ENCODE measurements at regions not wholly inside any gene's neighbourhood (a gene's known extent, or its start where the extent isn't known, plus 50 kb on each side); places are given as distances from the start of the nearest gene placed in this dataset.

DNA sequence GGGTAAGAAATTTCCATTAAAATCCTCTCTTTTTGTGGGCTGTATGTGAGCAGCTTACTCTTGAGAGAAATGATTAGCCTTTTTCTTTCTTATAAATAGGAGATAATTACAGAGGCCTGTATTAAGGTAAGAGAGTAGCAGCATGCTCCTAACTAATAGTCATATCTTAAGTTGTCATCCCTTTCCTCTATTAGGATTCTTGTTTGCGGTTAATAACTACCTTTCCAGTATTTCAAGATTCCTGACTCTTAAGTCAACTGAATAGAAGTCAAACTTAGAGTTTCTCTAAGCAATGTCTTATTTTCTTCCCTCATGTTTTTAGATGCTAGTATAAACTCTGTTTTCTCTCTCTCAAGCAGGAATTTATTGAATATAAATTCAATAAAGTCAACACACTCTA is 139.9 kb upstream of the GPRIN3 start:
- in situ Hi-C loops (cut with MboI; ENCODE audit: low pct_ligation_motif_present in 1 of 4, low pct_unique_long_range_greater_than_20kb in 1 of 4, low sequenced_read_pairs in 3 of 4) = loop anchor here in 1 of 4 donors (25.0 kb wide), 1 partner anchor 465 kb away; no protein-coding TSS in a partner anchor
- no peak overlapping the region for H3K27ac ChIP-seq
- intact Hi-C loops (cut with DNase I; ENCODE audit: low total_unique reads) = no loop called here
- TF ChIP-seq POLR2A (IDR thresholded peaks at IDR 0.05) (no peak), POLR2AphosphoS5 (IDR thresholded peaks at IDR 0.05) (no peak), EP300 (IDR thresholded peaks at IDR 0.05; ENCODE audit: low read depth) (no peak)
- TF ChIP-seq, protein P1, sequence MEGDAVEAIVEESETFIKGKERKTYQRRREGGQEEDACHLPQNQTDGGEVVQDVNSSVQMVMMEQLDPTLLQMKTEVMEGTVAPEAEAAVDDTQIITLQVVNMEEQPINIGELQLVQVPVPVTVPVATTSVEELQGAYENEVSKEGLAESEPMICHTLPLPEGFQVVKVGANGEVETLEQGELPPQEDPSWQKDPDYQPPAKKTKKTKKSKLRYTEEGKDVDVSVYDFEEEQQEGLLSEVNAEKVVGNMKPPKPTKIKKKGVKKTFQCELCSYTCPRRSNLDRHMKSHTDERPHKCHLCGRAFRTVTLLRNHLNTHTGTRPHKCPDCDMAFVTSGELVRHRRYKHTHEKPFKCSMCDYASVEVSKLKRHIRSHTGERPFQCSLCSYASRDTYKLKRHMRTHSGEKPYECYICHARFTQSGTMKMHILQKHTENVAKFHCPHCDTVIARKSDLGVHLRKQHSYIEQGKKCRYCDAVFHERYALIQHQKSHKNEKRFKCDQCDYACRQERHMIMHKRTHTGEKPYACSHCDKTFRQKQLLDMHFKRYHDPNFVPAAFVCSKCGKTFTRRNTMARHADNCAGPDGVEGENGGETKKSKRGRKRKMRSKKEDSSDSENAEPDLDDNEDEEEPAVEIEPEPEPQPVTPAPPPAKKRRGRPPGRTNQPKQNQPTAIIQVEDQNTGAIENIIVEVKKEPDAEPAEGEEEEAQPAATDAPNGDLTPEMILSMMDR (IDR thresholded peaks at IDR 0.05) = no peak
- no peaks in the 10 kb centered on the region for H3K27me3 ChIP-seq
- DNase-seq = no peak
- WGBS, 2 donors (ENCODE audit: low coverage in 1 of 2) = 100% methylated on average over 1 of the region's 1 CpG
- H3K36me3 ChIP-seq = no peaks in the 10 kb centered on the region
- peaks cover 18 to 19% of the 10 kb centered on the region in 2 donors for H3K9me3 ChIP-seq
- no peaks in the 10 kb centered on the region for H3K4me1 ChIP-seq
- H3K4me3 ChIP-seq = no peak overlapping the region

DNA sequence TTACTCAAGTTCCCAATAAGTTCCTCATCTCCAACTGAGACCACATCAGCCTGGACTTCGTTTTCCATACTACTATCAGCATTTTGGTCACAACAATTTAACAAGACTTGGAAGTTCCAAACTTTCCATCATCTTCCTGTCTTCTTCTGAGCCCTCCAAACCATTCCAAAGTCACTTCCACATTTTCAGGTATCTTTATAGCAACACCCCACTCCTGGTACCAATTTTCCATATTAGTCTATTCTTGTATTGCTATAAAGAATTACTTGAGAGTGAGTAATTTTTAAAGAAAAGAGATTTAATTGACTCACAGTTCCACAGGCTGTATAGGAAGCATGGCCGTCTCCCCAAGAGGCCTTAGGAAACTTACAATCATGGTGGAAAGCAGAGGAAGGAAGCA is 138.6 kb upstream of the GPRIN3 start:
- in situ Hi-C loops (cut with MboI; ENCODE audit: low pct_ligation_motif_present in 1 of 4, low pct_unique_long_range_greater_than_20kb in 1 of 4, low sequenced_read_pairs in 3 of 4) (loop anchor here in 1 of 4 donors (25.0 kb wide), 1 partner anchor 466 kb away; no protein-coding TSS in a partner anchor), intact Hi-C loops (cut with DNase I; ENCODE audit: low total_unique reads) (no loop called here)
- Histone ChIP-seq H3K27me3 (no peaks in the 10 kb centered on the region), H3K27ac (no peak overlapping the region), H3K4me3 (no peak overlapping the region), H3K9me3 (peaks cover 18 to 19% of the 10 kb centered on the region in 2 donors), H3K36me3 (no peaks in the 10 kb centered on the region), H3K4me1 (no peaks in the 10 kb centered on the region)
- 71 to 86% methylated on average over 2 of the region's 2 CpGs for WGBS, 2 donors (ENCODE audit: low coverage in 1 of 2)
- TF ChIP-seq EP300 (IDR thresholded peaks at IDR 0.05; ENCODE audit: low read depth) (no peak), POLR2A (IDR thresholded peaks at IDR 0.05) (no peak), POLR2AphosphoS5 (IDR thresholded peaks at IDR 0.05) (no peak)
- TF ChIP-seq, protein P1 (IDR thresholded peaks at IDR 0.05) = no peak
- no peak for DNase-seq

DNA sequence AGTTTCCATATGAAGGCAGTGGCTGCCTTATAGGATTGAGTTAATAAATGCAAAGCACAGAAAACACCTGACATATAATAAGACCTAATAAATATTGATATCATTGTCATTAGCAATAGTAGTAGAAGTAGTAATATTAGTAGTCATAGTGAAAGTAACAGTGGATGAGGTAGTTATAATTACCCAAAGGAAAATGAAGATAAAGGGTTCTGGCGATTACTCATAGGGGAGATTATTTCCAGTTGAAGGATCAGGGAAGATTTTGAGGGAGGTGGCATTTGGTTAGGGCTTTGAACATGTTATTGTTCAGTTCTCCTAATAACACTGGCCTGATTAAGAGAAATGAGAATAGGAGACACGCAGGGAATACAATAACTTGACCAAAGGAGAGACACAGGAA is 131.9 kb upstream of the GPRIN3 start:
- in situ Hi-C loops (cut with MboI; ENCODE audit: low pct_ligation_motif_present in 1 of 4, low pct_unique_long_range_greater_than_20kb in 1 of 4, low sequenced_read_pairs in 3 of 4) (loop anchor here in 2 of 4 donors (10.0 to 25.0 kb wide), 2 partner anchors 215 to 473 kb away; no protein-coding TSS in a partner anchor), intact Hi-C loops (cut with DNase I; ENCODE audit: low total_unique reads) (no loop called here)
- no peak overlapping the region for H3K27ac ChIP-seq
- H3K27me3 ChIP-seq = no peaks in the 10 kb centered on the region
- no peaks in the 10 kb centered on the region for H3K36me3 ChIP-seq
- WGBS, 2 donors (ENCODE audit: low coverage in 1 of 2) = 75 to 76% methylated on average over 2 of the region's 2 CpGs
- TF ChIP-seq POLR2AphosphoS5 (IDR thresholded peaks at IDR 0.05) = no peak
- TF ChIP-seq, protein P1 (IDR thresholded peaks at IDR 0.05) = no peak
- no peak for TF ChIP-seq EP300 (IDR thresholded peaks at IDR 0.05; ENCODE audit: low read depth)
- DNase-seq = no peak
- no peak overlapping the region for H3K4me3 ChIP-seq
- H3K9me3 ChIP-seq = no peaks in the 10 kb centered on the region
- H3K4me1 ChIP-seq = no peaks in the 10 kb centered on the region

DNA sequence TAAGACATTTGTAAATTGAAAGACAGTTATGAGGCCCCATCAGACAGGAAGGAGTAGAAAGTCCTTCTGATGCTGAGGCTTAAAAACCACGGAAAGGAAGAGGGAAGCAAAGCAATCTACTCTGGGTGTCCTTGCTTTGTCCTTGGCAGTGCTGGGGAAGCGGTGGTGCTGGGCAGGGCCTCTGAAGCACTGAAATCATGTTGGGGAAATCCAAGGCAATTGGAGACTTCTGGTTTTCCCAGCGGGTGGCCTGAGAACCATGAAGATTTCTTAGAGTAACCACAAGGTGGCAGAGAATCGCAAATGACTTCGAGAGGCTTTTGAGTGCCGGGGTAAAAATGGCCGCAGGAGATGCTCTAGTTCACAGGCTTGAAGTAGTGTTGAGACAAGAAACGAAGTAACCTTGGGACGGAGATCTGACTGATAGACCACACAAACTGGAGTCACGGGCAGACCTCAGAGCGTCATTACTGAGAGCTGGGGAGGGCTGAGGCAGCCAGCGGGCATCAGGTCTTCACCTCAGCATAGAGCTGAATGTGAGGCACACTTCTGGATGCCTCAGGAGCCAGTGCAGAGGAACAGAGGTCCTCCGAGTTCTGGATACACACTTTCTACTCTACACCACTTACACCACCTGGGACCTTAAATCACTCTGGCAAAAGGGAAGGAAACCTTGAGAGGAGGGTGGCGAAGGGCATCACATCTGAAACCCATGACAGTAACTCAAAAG is 130.7 kb upstream of the GPRIN3 start:
- no peaks in the 10 kb centered on the region for H3K36me3 ChIP-seq
- no peak overlapping the region for H3K4me3 ChIP-seq
- H3K9me3 ChIP-seq = no peaks in the 10 kb centered on the region
- in situ Hi-C loops (cut with MboI; ENCODE audit: low pct_ligation_motif_present in 1 of 4, low pct_unique_long_range_greater_than_20kb in 1 of 4, low sequenced_read_pairs in 3 of 4) = loop anchor here in 2 of 4 donors (10.0 to 25.0 kb wide), 2 partner anchors 213 to 474 kb away; no protein-coding TSS in a partner anchor
- 50 to 67% methylated on average over 3 to 14 of the region's 14 CpGs for WGBS, 2 donors (ENCODE audit: low coverage in 1 of 2)
- no peaks in the 10 kb centered on the region for H3K27me3 ChIP-seq
- intact Hi-C loops (cut with DNase I; ENCODE audit: low total_unique reads) = no loop called here
- no peak for TF ChIP-seq POLR2AphosphoS5 (IDR thresholded peaks at IDR 0.05)
- TF ChIP-seq, protein P1 (IDR thresholded peaks at IDR 0.05) = peak; percentile 31 to 52 (median 38)
- no peak overlapping the region for H3K27ac ChIP-seq
- H3K4me1 ChIP-seq = no peaks in the 10 kb centered on the region
- DNase-seq = peak; percentile 30

All from transverse colon (tissue), 4 donors.